Skin of body (tissue), 1 donor: ENCODE measurements at regions not wholly inside any gene's neighbourhood (a gene's known extent, or its start where the extent isn't known, plus 50 kb on each side); places are given as distances from the start of the nearest gene placed in this dataset.
"Not testable (repeated sequence)": the region's sequence is repeated elsewhere in the genome, so short reads cannot be mapped to it uniquely, and the experiment has no call there.

Experiments used
- DNase-seq: peaks from one replicate; lab custom pipeline; 2025; lab: John Stamatoyannopoulos, UW

- DNase-seq, result no peak
These were observed 302.7 kb downstream of the SFMBT2 start for GRCh38 chr10:7108141-7108540.

DNA sequence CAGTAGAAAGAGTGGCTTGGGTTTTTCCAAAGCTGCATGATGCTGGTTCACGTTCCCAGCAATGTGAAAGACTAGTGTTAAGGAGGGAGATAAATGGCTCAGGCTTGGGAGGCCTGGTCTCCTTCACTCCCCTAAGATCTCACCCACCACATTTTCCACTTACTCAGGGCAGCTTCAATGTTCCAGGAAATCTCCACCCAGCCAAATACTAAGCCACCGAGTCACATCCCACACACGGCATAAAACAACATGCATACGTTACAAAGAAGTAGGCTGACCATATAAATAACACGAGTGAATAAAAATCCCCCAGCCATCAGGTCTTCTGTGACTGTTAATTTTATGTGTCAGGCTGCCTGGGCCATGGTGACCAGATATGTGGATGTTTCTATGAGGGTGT is 303.5 kb downstream of the SFMBT2 start:
- no peak for DNase-seq

DNA sequence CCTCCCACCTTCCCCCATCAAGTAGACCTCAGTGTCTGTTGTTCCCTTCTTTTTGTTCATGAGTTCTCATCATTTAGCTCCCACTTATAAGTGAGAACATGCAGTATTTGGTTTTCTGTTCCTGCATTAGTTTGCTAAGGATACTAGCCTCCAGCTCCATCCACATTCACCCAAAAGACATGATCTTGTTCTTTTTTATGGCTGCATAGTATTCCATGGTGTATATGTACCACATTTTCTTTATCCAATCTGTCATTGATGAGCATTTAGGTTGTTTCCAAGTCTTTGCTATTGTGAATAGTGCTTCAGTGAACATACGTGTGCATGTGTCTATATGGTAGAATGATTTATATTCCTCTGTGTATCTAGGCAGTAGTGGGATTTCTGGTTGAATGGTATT is 306.5 kb downstream of the SFMBT2 start:
- DNase-seq, result not testable (repeated sequence)

GRCh38 chr10:7102557-7103349 is 308.1 kb downstream of the SFMBT2 start:
- no peak for DNase-seq

DNA sequence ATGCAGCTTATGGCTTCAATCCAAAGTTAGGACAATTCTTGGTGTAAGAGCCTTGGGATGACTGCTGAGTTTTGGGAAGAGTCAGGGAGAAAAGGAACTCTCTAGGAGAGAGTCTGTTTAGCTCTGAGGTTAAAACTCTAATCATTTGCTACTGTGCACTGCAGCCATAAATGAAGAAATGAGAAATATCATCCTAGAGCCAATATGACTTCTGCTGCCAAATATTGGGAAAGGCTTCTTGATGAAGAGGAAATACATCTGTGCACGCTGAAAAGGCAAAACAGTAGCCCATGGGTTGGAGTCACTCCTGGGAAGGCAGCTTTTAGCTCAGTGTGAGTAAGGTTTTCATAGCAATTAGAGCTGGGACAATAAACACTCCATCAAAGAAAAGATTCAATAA is 308.8 kb downstream of the SFMBT2 start:
- DNase-seq, result no peak

- no peak for DNase-seq
These were observed 309.4 kb downstream of the SFMBT2 start for GRCh38 chr10:7101451-7101850.

- no peak for DNase-seq
These were observed 310.7 kb downstream of the SFMBT2 start for GRCh38 chr10:7100032-7100702.

GRCh38 chr10:7098160-7098762 is 312.6 kb downstream of the SFMBT2 start:
- no peak for DNase-seq

GRCh38 chr10:7094781-7095180 is 316.1 kb downstream of the SFMBT2 start:
- no peak for DNase-seq

GRCh38 chr10:7093368-7093767 is 317.5 kb downstream of the SFMBT2 start:
- DNase-seq, result no peak

DNA sequence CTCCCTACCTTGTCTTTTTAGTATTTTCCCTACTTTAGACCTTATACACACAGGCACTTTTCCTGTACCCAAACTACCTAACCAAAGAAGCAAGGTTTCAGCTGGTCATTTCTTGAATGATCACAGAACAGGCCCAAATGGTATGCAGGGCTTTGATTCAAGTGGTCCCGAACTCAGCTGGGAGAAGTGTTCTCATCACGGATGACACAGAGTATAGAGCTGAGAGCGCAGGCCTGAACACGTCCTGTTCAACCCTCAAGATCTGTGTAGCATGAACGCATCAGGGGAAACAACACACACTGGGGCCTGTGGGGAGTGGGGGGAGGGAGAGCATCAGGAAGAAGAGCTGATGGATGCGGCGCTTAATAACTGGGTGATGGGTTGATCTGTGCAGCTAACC is 318.2 kb downstream of the SFMBT2 start:
- no peak for DNase-seq

- no peak for DNase-seq
These were observed 320.3 kb downstream of the SFMBT2 start for GRCh38 chr10:7090529-7090928.

GRCh38 chr10:7085913-7086589 is 324.8 kb downstream of the SFMBT2 start:
- DNase-seq, result no peak

- no peak for DNase-seq
These were observed 325.5 kb downstream of the SFMBT2 start for GRCh38 chr10:7085147-7085912.

- DNase-seq, result no peak
These were observed 326.4 kb downstream of the SFMBT2 start for GRCh38 chr10:7084280-7085005.

DNA sequence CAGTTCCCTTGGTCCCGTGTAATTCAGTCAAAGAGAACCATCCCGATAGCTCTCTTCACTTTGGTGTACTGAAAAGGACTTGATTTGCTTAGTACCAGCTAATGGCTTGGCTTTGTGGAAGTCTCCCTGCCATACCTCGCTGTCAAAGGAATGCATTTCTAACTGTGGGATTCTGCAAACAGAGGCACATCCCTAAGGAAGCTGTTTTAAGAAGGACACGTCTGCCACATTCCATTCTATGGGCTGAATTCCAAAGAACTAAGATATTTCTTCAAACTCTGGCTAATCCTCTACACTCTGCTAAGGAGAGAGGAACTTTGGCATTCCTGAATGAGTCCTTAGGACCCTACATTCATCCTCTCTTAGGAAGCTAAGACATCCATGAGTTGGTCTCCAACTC is 327.9 kb downstream of the SFMBT2 start:
- no peak for DNase-seq

DNA sequence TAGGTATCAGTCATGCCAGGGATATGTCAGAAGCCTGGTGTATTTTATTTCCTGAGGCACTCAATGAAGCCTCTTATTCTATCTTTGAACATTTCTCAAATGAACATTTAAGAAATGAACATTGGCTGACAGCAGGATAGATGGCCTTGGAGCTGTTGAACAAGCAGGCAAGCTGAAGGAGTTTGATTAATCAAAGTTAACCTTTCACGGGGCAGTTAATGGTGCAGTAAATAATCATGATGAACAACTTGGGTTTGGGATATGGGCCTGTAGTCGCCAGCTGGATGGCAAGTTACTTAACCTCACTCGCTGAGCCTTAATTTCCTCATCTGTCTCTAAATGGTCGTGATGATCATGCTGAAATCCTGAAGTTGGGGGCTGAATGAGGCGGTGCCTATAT is 333.0 kb downstream of the SFMBT2 start:
- DNase-seq, result no peak

DNA sequence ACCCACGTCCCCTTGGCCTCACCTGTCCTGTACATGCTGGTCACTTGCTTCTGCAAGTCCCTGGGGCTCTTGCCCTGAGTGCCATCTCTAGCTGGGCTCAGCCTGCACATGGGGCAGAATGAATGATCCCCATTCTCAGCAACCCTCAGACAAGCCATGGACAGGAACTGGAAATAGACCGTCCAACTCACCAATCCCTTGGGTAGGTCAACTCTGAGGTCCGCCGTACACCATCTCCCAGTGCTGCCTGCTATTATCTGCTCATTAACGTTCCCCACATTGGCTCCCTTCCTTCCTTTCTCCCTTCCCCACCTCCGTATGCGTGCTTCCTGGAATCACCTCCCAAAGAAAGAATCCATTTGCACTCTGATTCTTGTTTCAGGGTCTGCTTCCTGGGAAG is 335.0 kb downstream of the SFMBT2 start:
- DNase-seq, result no peak

DNA sequence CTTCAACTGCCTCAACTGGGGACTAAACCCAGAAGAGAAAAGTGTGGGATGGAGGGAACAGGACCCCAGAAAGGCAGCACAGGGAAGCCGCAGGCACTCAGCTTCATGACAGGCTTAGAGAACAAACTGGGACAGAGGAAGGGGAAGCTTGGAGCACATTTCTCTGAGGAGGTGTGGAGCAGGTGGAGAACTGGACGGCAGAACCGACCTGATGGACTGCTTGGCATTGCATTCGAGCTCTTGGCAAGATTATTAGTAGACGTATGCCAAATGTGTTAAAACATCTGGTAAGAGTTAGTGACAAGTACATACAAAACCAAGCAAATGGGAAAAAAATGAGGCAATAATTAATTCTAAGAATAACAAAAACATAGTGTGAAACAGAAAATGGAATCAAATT is 335.7 kb downstream of the SFMBT2 start:
- DNase-seq, result peak; percentile 9

DNA sequence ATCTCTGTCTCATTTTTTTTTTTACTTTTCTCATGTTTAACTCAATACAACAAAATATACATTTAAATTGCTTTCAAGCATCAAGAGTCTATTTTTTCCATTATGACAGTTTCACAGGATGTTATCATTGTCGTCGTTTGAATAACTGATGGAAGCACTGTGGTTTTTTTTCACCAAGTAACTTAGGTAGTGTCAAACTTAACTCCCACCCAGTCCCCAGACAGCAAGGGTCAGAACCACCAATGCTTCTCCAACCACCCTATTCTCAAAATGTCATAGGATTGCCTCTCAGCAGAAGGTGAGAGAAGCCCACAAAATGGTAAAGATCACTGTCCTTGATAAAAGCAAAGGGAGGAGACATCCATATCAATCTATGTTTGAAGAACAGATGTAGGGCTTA is 339.4 kb downstream of the SFMBT2 start:
- no peak for DNase-seq

DNA sequence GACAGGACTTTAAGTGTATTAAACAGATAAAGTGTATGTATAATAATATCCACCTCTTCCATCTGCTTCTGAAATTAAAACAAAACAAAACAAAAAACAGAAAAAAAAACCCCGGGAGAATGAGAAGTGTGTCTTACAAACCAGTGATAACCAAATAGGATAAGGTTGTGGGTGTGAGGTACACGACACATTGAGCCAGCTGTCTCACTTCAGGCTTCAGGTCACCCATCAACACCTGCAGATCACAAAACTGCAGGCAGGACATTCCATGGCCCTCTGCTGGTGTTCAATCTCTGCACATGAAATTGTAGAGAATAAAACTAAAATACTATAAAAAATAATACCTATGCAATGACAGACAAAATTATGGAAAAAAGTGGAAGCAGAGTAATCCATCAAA is 339.9 kb downstream of the SFMBT2 start:
- DNase-seq, result no peak
